K562 (cell line): ENCODE measurements at regions not wholly inside any gene's neighbourhood (a gene's known extent, or its start where the extent isn't known, plus 50 kb on each side); places are given as distances from the start of the nearest gene placed in this dataset.
A peak's percentile ranks its signal among the peaks of the same experiment; 100 is the strongest.

Experiments
- ATAC-seq: fragments of 200-7000 bp; cut with Tn5 transposase; 3 replicates; pipeline ENCODE4 v1.9.1; 2020; ENCODE audit warnings: moderate library complexity
- BruUV-seq: library from RNA; stranded (reverse); fragments of 400-500 nt; replicated peaks from 2 replicates; lab custom pipeline; 2021; lab: Mats Ljungman, UMichigan
- CTCF ChIA-PET: fragments of 300-600 bp; formaldehyde crosslinking; extraction: SDS; loops from one replicate; lab custom pipeline; 2021; ENCODE audit warnings: low intra/inter-chr PET ratio; lab: Yijun Ruan, JAX
- POLR2A ChIA-PET: fragments of 300-600, 350-650 bp; sonication (Branson Sonifier 250); formaldehyde crosslinking; extraction: SDS; loops from one replicate; lab custom pipeline; 2021; ENCODE audit warnings: antibody characterized with exemption, inconsistent platforms; lab: Yijun Ruan, JAX
- DNase-seq, 4 experiments: peaks; one replicate each; pipeline versions ENCODE4 v3.0.0 to v3.0.0-alpha.2; 2011 to 2018; ENCODE audit warnings: low spot score in 3 of 4, mixed read lengths in 3 of 4; ENCODE audit errors: extremely low read depth in 1 of 4
- FAIRE-seq: peaks from 2 replicates; lab custom pipeline; 2011; peaks lifted over from hg19 to GRCh38; lab: Jason Lieb, UNC
- H2AFZ ChIP-seq: 2 replicates; pipeline ENCODE4 v1.6.0; 2011; ENCODE audit warnings: low read depth, low read length, control low read depth, inconsistent platforms
- H3K27ac ChIP-seq: fragments of 200-600 bp; 3 replicates; pipeline ENCODE4 v1.8.0; 2011; ENCODE audit warnings: low read depth, mild to moderate bottlenecking, control low read depth, inconsistent platforms, low read length, moderate library complexity, mixed read lengths; ENCODE audit errors: extremely low read depth
- H3K27me3 ChIP-seq, 2 experiments: fragments of 300-600 bp in 1 of 2; 2 replicates in 1 of 2; 3 replicates in 1 of 2; pipeline versions ENCODE4 v1.6.0 to v1.8.0; 2011; ENCODE audit warnings: inconsistent platforms in 2 of 2, low read length in 2 of 2, mild to moderate bottlenecking in 1 of 2, mixed read lengths in 1 of 2, moderate library complexity in 1 of 2; ENCODE audit not compliant: control insufficient read depth in 2 of 2, insufficient read depth in 2 of 2
- H3K36me3 ChIP-seq: fragments of 300-600 bp; 3 replicates; pipeline ENCODE4 v1.8.0; 2011; ENCODE audit warnings: mild to moderate bottlenecking, low read length, inconsistent platforms; ENCODE audit not compliant: control insufficient read depth, insufficient read depth
- H3K4me1 ChIP-seq, 2 experiments: fragments of 200-600 bp in 1 of 2; replicated peaks in 1 of 2; 2 replicates in 1 of 2; 3 replicates in 1 of 2; pipeline versions ENCODE4 v1.5.1 to v1.8.0; 2011; ENCODE audit warnings: inconsistent platforms in 2 of 2, low read length in 2 of 2, mild to moderate bottlenecking in 1 of 2, mixed read lengths in 1 of 2, moderate library complexity in 1 of 2; ENCODE audit not compliant: control insufficient read depth in 2 of 2, insufficient read depth in 2 of 2
- H3K4me2 ChIP-seq: 2 replicates; pipeline ENCODE4 v1.6.1; 2011; ENCODE audit warnings: low read length, control low read depth, inconsistent platforms, mixed read lengths; ENCODE audit not compliant: insufficient read depth
- H3K4me3 ChIP-seq: fragments of 200-600 bp; sonication (generic), shearing (Covaris generic); 2 replicates; pipeline ENCODE4 v1.5.1; 2016; ENCODE audit warnings: control low read depth, inconsistent platforms
- H3K79me2 ChIP-seq: fragments of 200-600 bp; 3 replicates; pipeline ENCODE4 v1.8.0; 2011; ENCODE audit warnings: low read length, inconsistent platforms; ENCODE audit not compliant: control insufficient read depth, insufficient read depth
- H3K9ac ChIP-seq, 2 experiments: 2 replicates each; pipeline versions ENCODE4 v1.6.0 to v1.6.1; 2011; ENCODE audit warnings: low read depth in 2 of 2, low read length in 2 of 2, control low read depth in 1 of 2, inconsistent platforms in 1 of 2, mild to moderate bottlenecking in 1 of 2, mixed read lengths in 1 of 2; ENCODE audit not compliant: insufficient read depth in 1 of 2
- H3K9me1 ChIP-seq: one replicate; pipeline ENCODE4 v1.6.0; 2011; ENCODE audit warnings: inconsistent platforms, mild to moderate bottlenecking, low read length, moderate library complexity; ENCODE audit not compliant: control insufficient read depth, insufficient read depth
- H3K9me3 ChIP-seq: replicated peaks from 2 replicates; pipeline ENCODE4 v1.5.1; 2011; ENCODE audit warnings: low read depth, low read length, inconsistent platforms; ENCODE audit not compliant: control insufficient read depth, insufficient read depth
- H4K20me1 ChIP-seq: replicated peaks from 2 replicates; pipeline ENCODE4 v1.6.1; 2011; ENCODE audit warnings: low read length, inconsistent platforms, mixed read lengths; ENCODE audit not compliant: control insufficient read depth, insufficient read depth
- GATAD2A ChIP-seq: fragments of 450-650 bp; IDR thresholded peaks from 2 replicates; pipeline ENCODE4 v1.6.1; 2017
- SIRT6 ChIP-seq: IDR thresholded peaks from one replicate; pipeline ENCODE4 v1.6.1; 2012; ENCODE audit warnings: low read depth, mild to moderate bottlenecking, control low read depth, inconsistent platforms, low read length, moderate library complexity
- WGBS: fragments of 100-300 bp; shearing (Covaris generic); methylation state at CpG from one replicate; pipeline ENCODE4 v1.1.6; 2016; ENCODE audit warnings: low coverage, mixed read lengths; ENCODE audit not compliant: insufficient coverage; ENCODE audit errors: missing lambda C conversion rate; 5-methylcytosine and 5-hydroxymethylcytosine counted together
- in situ Hi-C: fragments of 300-500 bp; cut with MboI; formaldehyde crosslinking; loops from 4 replicates; pipeline ENCODE4 v1.15.0; 2018; ENCODE audit warnings: inconsistent platforms, mixed read lengths
- intact Hi-C: fragments of 100-400 bp; cut with micrococcal nuclease; formaldehyde crosslinking; loops from 2 replicates; pipeline ENCODE4 v1.14.2; 2022
- TF ChIP-seq, protein P1 (sequence below), 3 experiments: fragments of 200-800 bp in 1 of 3; fragments of 250-450 bp in 1 of 3; fragments of 450-650 bp in 1 of 3; sonication (Bioruptor Pico) in 1 of 3; sonication (Bioruptor generic) in 1 of 3; formaldehyde crosslinking in 1 of 3; IDR thresholded peaks; 2 replicates each; pipeline versions ENCODE4 v1.6.1 to v1.8.0; 2016 to 2022; ENCODE audit warnings: mild to moderate bottlenecking in 2 of 3, missing genetic modification characterization in 2 of 3, missing compliant biosample characterization in 1 of 3, moderate library complexity in 1 of 3

DNA sequence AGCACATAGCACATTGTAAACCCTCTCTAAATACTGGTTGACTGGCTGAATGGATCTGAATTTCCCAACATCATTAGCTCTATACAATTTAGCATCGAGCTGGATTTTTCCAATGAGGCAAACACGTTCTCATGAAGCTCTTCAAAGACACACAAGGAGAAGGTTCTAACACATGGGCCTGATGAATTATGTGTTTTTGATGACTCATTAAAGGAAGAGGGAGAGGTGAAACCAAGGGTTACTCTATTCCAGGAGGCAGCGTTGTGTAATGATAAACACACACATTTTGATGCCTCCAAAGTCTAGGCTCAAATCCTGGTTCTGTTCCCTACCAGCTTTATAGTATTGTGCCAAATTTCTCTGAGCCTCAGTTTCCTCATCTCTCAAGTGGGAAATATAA is 84.3 kb downstream of the PFDN4 start:
- in situ Hi-C loops, result no loop called here
- Histone ChIP-seq H3K27ac (no peak overlapping the region), H3K27me3 (no peaks in the 10 kb centered on the region), H3K4me2 (no peak overlapping the region), H3K4me3 (no peak overlapping the region), H4K20me1 (no peaks in the 10 kb centered on the region), H3K9me3 (no peaks in the 10 kb centered on the region), H3K4me1 (no peaks in the 10 kb centered on the region), H3K79me2 (no peaks in the 10 kb centered on the region), H2AFZ (no peak overlapping the region), H3K9ac (no peak overlapping the region), H3K9me1 (no peaks in the 10 kb centered on the region), H3K36me3 (no peaks in the 10 kb centered on the region)
- TF ChIP-seq SIRT6, result no peak
- TF ChIP-seq, protein P1, sequence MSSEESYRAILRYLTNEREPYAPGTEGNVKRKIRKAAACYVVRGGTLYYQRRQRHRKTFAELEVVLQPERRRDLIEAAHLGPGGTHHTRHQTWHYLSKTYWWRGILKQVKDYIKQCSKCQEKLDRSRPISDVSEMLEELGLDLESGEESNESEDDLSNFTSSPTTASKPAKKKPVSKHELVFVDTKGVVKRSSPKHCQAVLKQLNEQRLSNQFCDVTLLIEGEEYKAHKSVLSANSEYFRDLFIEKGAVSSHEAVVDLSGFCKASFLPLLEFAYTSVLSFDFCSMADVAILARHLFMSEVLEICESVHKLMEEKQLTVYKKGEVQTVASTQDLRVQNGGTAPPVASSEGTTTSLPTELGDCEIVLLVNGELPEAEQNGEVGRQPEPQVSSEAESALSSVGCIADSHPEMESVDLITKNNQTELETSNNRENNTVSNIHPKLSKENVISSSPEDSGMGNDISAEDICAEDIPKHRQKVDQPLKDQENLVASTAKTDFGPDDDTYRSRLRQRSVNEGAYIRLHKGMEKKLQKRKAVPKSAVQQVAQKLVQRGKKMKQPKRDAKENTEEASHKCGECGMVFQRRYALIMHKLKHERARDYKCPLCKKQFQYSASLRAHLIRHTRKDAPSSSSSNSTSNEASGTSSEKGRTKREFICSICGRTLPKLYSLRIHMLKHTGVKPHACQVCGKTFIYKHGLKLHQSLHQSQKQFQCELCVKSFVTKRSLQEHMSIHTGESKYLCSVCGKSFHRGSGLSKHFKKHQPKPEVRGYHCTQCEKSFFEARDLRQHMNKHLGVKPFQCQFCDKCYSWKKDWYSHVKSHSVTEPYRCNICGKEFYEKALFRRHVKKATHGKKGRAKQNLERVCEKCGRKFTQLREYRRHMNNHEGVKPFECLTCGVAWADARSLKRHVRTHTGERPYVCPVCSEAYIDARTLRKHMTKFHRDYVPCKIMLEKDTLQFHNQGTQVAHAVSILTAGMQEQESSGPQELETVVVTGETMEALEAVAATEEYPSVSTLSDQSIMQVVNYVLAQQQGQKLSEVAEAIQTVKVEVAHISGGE (CRISPR knock-in tag; IDR thresholded peaks at IDR 0.05), result 0 out of 6 replicates have a peak, but pooled peaks of 1 of the 3 experiments have one; percentile 5
- no peak for TF ChIP-seq GATAD2A
- intact Hi-C loops, result no loop called here
- FAIRE-seq, result no peak
- DNase-seq, result no peak
- no peak for ATAC-seq
- ChIA-PET POLR2A (interaction anchor here (0.9 kb wide), 1 partner anchor 10 kb away, joined by 3 read pairs; no protein-coding TSS in a partner anchor), CTCF (no interaction called here)
- 0% methylated on average over 3 of the region's 3 CpGs for WGBS
- no TSS peak for BruUV-seq
